Panc1 (cell line): ENCODE measurements at regions not wholly inside any gene's neighbourhood (a gene's known extent, or its start where the extent isn't known, plus 50 kb on each side); places are given as distances from the start of the nearest gene placed in this dataset.

Experiments
- ATAC-seq: fragments of 200-7000 bp; cut with Tn5 transposase; 2 replicates; pipeline ENCODE4 v1.9.1; 2020; ENCODE audit warnings: mild to moderate bottlenecking, moderate library complexity
- BruUV-seq: library from RNA; stranded (reverse); fragments of 400-500 nt; replicated peaks from 2 replicates; lab custom pipeline; 2021; lab: Mats Ljungman, UMichigan
- CTCF ChIA-PET: fragments of 300-600 bp; sonication (Branson Sonifier 250); formaldehyde crosslinking; loops from one replicate; lab custom pipeline; 2022; ENCODE audit warnings: antibody characterized with exemption; lab: Charles Lee
- POLR2A ChIA-PET: fragments of 300-600 bp; sonication (Branson Sonifier 250); formaldehyde crosslinking; loops from one replicate; lab custom pipeline; 2022; ENCODE audit warnings: antibody characterized with exemption; lab: Charles Lee
- DNase-seq: peaks from one replicate; pipeline ENCODE4 v3.0.0-alpha.2; 2010; ENCODE audit warnings: low read depth, low spot score
- H3K27ac ChIP-seq: 2 replicates; pipeline ENCODE4 v1.5.1; 2011; ENCODE audit warnings: mild to moderate bottlenecking, low read length, inconsistent platforms
- H3K27me3 ChIP-seq: fragments of 200-500 bp; sonication (Bioruptor generic); 2 replicates; pipeline ENCODE4 v1.6.0; 2014; ENCODE audit warnings: low read length, inconsistent platforms; ENCODE audit not compliant: control insufficient read depth, insufficient read depth
- H3K36me3 ChIP-seq: fragments of 200-500 bp; sonication (Bioruptor generic); 2 replicates; pipeline ENCODE4 v1.5.1; 2014; ENCODE audit warnings: inconsistent platforms, mild to moderate bottlenecking, low read length, moderate library complexity; ENCODE audit not compliant: control insufficient read depth, insufficient read depth
- H3K4me1 ChIP-seq: 2 replicates; pipeline ENCODE4 v1.5.1; 2011; ENCODE audit warnings: inconsistent platforms, mild to moderate bottlenecking, low read length, moderate library complexity; ENCODE audit not compliant: control insufficient read depth, insufficient read depth
- H3K4me3 ChIP-seq, 2 experiments: 2 replicates each; pipeline ENCODE4 v1.5.1; 2011 to 2012; ENCODE audit warnings: low read depth in 2 of 2, low read length in 2 of 2, mild to moderate bottlenecking in 2 of 2, inconsistent platforms in 1 of 2, moderate library complexity in 1 of 2
- H3K9me3 ChIP-seq: fragments of 200-500 bp; sonication (Bioruptor generic); 2 replicates; pipeline ENCODE4 v1.5.1; 2014; ENCODE audit warnings: low read depth, mild to moderate bottlenecking, inconsistent platforms, low read length, moderate library complexity; ENCODE audit not compliant: control insufficient read depth, insufficient read depth
- POLR2AphosphoS5 ChIP-seq: IDR thresholded peaks from 2 replicates; pipeline ENCODE4 v1.6.1; 2012; ENCODE audit warnings: mild to moderate bottlenecking, low read depth, low read length, moderate library complexity
- REST ChIP-seq, 2 experiments: IDR thresholded peaks; 2 replicates each; pipeline ENCODE4 v1.6.1; 2011 to 2012; ENCODE audit warnings: low read depth in 2 of 2, control low read depth in 1 of 2, low read length in 1 of 2, mild to moderate bottlenecking in 1 of 2, moderate library complexity in 1 of 2; ENCODE audit not compliant: insufficient read depth in 1 of 2
- SIN3A ChIP-seq: IDR thresholded peaks from 2 replicates; pipeline ENCODE4 v1.6.1; 2012; ENCODE audit warnings: low read depth, mild to moderate bottlenecking, low read length, moderate library complexity, borderline replicate concordance; ENCODE audit not compliant: insufficient read depth
- TCF7L2 ChIP-seq: IDR thresholded peaks from 2 replicates; pipeline ENCODE4 v1.6.1; 2011; ENCODE audit warnings: mild to moderate bottlenecking, low read depth, low read length, inconsistent platforms
- in situ Hi-C: cut with HindIII; loops from 2 replicates; pipeline ENCODE4 v1.10.0; 2016; ENCODE audit warnings: low sequenced_read_pairs, low pct_unique_long_range_greater_than_20kb
- intact Hi-C: fragments of 100-400 bp; cut with micrococcal nuclease; formaldehyde crosslinking; loops from one replicate; pipeline ENCODE4 v1.10.0; 2022; ENCODE audit not compliant: unreplicated experiment
- TF ChIP-seq, protein P1 (sequence below): fragments of 450-650 bp; IDR thresholded peaks from 2 replicates; pipeline ENCODE4 v1.5.1; 2017; ENCODE audit warnings: mild to moderate bottlenecking

- Histone ChIP-seq H3K36me3 (no peaks in the 10 kb centered on the region), H3K27ac (no peak overlapping the region), H3K9me3 (no peaks in the 10 kb centered on the region), H3K4me3 (no peak overlapping the region), H3K27me3 (no peaks in the 10 kb centered on the region), H3K4me1 (no peaks in the 10 kb centered on the region)
- no TSS peak for BruUV-seq
- DNase-seq (no peak), ATAC-seq (no peak)
- POLR2A ChIA-PET = no interaction called here
- TF ChIP-seq REST (IDR thresholded peaks at IDR 0.05; ENCODE audit: insufficient read depth in 1 of 2, low read depth in 2 of 2, low read length in 1 of 2) (no peak), SIN3A (no peak), TCF7L2 (no peak), POLR2AphosphoS5 (no peak)
- TF ChIP-seq, protein P1, sequence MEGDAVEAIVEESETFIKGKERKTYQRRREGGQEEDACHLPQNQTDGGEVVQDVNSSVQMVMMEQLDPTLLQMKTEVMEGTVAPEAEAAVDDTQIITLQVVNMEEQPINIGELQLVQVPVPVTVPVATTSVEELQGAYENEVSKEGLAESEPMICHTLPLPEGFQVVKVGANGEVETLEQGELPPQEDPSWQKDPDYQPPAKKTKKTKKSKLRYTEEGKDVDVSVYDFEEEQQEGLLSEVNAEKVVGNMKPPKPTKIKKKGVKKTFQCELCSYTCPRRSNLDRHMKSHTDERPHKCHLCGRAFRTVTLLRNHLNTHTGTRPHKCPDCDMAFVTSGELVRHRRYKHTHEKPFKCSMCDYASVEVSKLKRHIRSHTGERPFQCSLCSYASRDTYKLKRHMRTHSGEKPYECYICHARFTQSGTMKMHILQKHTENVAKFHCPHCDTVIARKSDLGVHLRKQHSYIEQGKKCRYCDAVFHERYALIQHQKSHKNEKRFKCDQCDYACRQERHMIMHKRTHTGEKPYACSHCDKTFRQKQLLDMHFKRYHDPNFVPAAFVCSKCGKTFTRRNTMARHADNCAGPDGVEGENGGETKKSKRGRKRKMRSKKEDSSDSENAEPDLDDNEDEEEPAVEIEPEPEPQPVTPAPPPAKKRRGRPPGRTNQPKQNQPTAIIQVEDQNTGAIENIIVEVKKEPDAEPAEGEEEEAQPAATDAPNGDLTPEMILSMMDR = no peak
- in situ Hi-C loops = no loop called here
- CTCF ChIA-PET = no interaction called here
- intact Hi-C loops = no loop called here
Observed at GRCh38 chr7:68442931-68443631, 1155.2 kb upstream of the AUTS2 start.

- Histone ChIP-seq H3K4me1 (no peaks in the 10 kb centered on the region), H3K27me3 (no peaks in the 10 kb centered on the region), H3K27ac (no peak overlapping the region), H3K9me3 (no peaks in the 10 kb centered on the region), H3K4me3 (no peak overlapping the region), H3K36me3 (no peaks in the 10 kb centered on the region)
- DNase-seq = no peak
- ChIA-PET POLR2A (no interaction called here), CTCF (no interaction called here)
- in situ Hi-C loops (no loop called here), intact Hi-C loops (no loop called here)
- no peak for ATAC-seq
- no TSS peak for BruUV-seq
- TF ChIP-seq, protein P1 = no peak
- TF ChIP-seq REST (IDR thresholded peaks at IDR 0.05; ENCODE audit: insufficient read depth in 1 of 2, low read depth in 2 of 2, low read length in 1 of 2) (no peak), TCF7L2 (no peak), POLR2AphosphoS5 (no peak), SIN3A (no peak)
Observed at GRCh38 chr7:68444042-68444441, 1154.2 kb upstream of the AUTS2 start.
